ENCODE measurements at regions not wholly inside any gene's neighbourhood (a gene's known extent, or its start where the extent isn't known, plus 50 kb on each side); places are given as distances from the start of the nearest gene placed in this dataset.

GRCh38 chr6:14398953-14399352 lies 281.4 kb downstream of the CD83 start:
- Histone ChIP-seq H3K4me3 (ENCODE audit: low read length) (no peak overlapping the region), H2AFZ (ENCODE audit: low read depth, low read length) (no peak overlapping the region), H4K20me1 (ENCODE audit: insufficient read depth) (no peaks in the 10 kb centered on the region), H3K79me2 (replicated peaks; ENCODE audit: insufficient read depth, low read length) (no peaks in the 10 kb centered on the region), H3K27ac (ENCODE audit: low read length) (no peak overlapping the region), H3K27me3 (ENCODE audit: insufficient read depth, low read depth, low read length) (no peaks in the 10 kb centered on the region), H3K9me3 (ENCODE audit: low read length) (no peaks in the 10 kb centered on the region), H3K4me2 (ENCODE audit: low read length) (no peak overlapping the region), H3K9ac (ENCODE audit: low read length) (no peak overlapping the region), H3K36me3 (ENCODE audit: insufficient read depth, low read length) (no peaks in the 10 kb centered on the region), H3F3A (ENCODE audit: insufficient read depth, low read length, poor library complexity, severe bottlenecking) (no peaks in the 10 kb centered on the region), H3K9me2 (ENCODE audit: insufficient read depth, low read length) (no peaks in the 10 kb centered on the region)
- TF ChIP-seq CTCF (IDR thresholded peaks at IDR 0.05; ENCODE audit: poor library complexity, severe bottlenecking) (no peak), TAF1 (IDR thresholded peaks at IDR 0.05; ENCODE audit: low read depth) (no peak), EZH2 (IDR thresholded peaks at IDR 0.05; ENCODE audit: borderline replicate concordance, insufficient read depth, low read length, poor library complexity, severe bottlenecking) (no peak), POLR2AphosphoS5 (IDR thresholded peaks at IDR 0.05) (no peak)

GRCh38 chr6:14399635-14400034 lies 282.1 kb downstream of the CD83 start:
- no peaks in the 10 kb centered on the region for H4K20me1 ChIP-seq (ENCODE audit: insufficient read depth)
- no peaks in the 10 kb centered on the region for H3K9me3 ChIP-seq (ENCODE audit: low read length)
- H3K9me2 ChIP-seq (ENCODE audit: insufficient read depth, low read length) = no peaks in the 10 kb centered on the region
- no peak for TF ChIP-seq MXI1 (conservative IDR thresholded peaks at IDR 0.05; ENCODE audit: poor library complexity, severe bottlenecking)
- H3F3A ChIP-seq (ENCODE audit: insufficient read depth, low read length, poor library complexity, severe bottlenecking) = no peaks in the 10 kb centered on the region
- H3K27ac ChIP-seq (ENCODE audit: low read length) = no peak overlapping the region
- no peak overlapping the region for H3K9ac ChIP-seq (ENCODE audit: low read length)
- H3K79me2 ChIP-seq (replicated peaks; ENCODE audit: insufficient read depth, low read length) = no peaks in the 10 kb centered on the region
- no peak overlapping the region for H3K4me2 ChIP-seq (ENCODE audit: low read length)
- no peak overlapping the region for H3K4me3 ChIP-seq (ENCODE audit: low read length)
- no peaks in the 10 kb centered on the region for H3K36me3 ChIP-seq (ENCODE audit: insufficient read depth, low read length)
- H2AFZ ChIP-seq (ENCODE audit: low read depth, low read length) = no peak overlapping the region
- H3K27me3 ChIP-seq (ENCODE audit: insufficient read depth, low read depth, low read length) = no peaks in the 10 kb centered on the region

GRCh38 chr6:14401246-14401645 lies 283.7 kb downstream of the CD83 start:
- Histone ChIP-seq H3K9ac (ENCODE audit: low read length) (no peak overlapping the region), H3K4me2 (ENCODE audit: low read length) (no peak overlapping the region), H2AFZ (ENCODE audit: low read depth, low read length) (no peak overlapping the region), H3K9me3 (ENCODE audit: low read length) (no peaks in the 10 kb centered on the region), H3K36me3 (ENCODE audit: insufficient read depth, low read length) (no peaks in the 10 kb centered on the region), H3K27me3 (ENCODE audit: insufficient read depth, low read depth, low read length) (no peaks in the 10 kb centered on the region), H4K20me1 (ENCODE audit: insufficient read depth) (no peaks in the 10 kb centered on the region), H3K9me2 (ENCODE audit: insufficient read depth, low read length) (no peaks in the 10 kb centered on the region), H3K4me3 (ENCODE audit: low read length) (no peak overlapping the region), H3K79me2 (replicated peaks; ENCODE audit: insufficient read depth, low read length) (no peaks in the 10 kb centered on the region), H3F3A (ENCODE audit: insufficient read depth, low read length, poor library complexity, severe bottlenecking) (no peaks in the 10 kb centered on the region), H3K27ac (ENCODE audit: low read length) (no peak overlapping the region)
- TF ChIP-seq TAF1 (IDR thresholded peaks at IDR 0.05; ENCODE audit: low read depth) = no peak
- TF ChIP-seq REST (IDR thresholded peaks at IDR 0.05; ENCODE audit: borderline replicate concordance) = no peak
- no peak for TF ChIP-seq POLR2AphosphoS5 (IDR thresholded peaks at IDR 0.05)
- no peak for TF ChIP-seq EP300 (conservative IDR thresholded peaks at IDR 0.05; ENCODE audit: poor library complexity, severe bottlenecking)
- TF ChIP-seq SMC3 (conservative IDR thresholded peaks at IDR 0.05; ENCODE audit: poor library complexity) = no peak
- no peak for TF ChIP-seq EZH2 (IDR thresholded peaks at IDR 0.05; ENCODE audit: borderline replicate concordance, insufficient read depth, low read length, poor library complexity, severe bottlenecking)
- TF ChIP-seq MXI1 (conservative IDR thresholded peaks at IDR 0.05; ENCODE audit: poor library complexity, severe bottlenecking) = no peak
- TF ChIP-seq CTCF (IDR thresholded peaks at IDR 0.05; ENCODE audit: poor library complexity, severe bottlenecking) = no peak
- TF ChIP-seq RAD21 (conservative IDR thresholded peaks at IDR 0.05) = no peak
